ENCODE measurements at regions not wholly inside any gene's neighbourhood (a gene's known extent, or its start where the extent isn't known, plus 50 kb on each side); places are given as distances from the start of the nearest gene placed in this dataset.

GRCh38 chr13:56378566-56378965 lies 762.2 kb upstream of the PRR20A start:
- TF ChIP-seq SP1 (IDR thresholded peaks at IDR 0.05) (no peak), BHLHE40 (IDR thresholded peaks at IDR 0.05; ENCODE audit: borderline replicate concordance) (no peak), TARDBP (IDR thresholded peaks at IDR 0.05) (no peak)
